PFSK-1 (cell line): ENCODE measurements at regions not wholly inside any gene's neighbourhood (a gene's known extent, or its start where the extent isn't known, plus 50 kb on each side); places are given as distances from the start of the nearest gene placed in this dataset.

Experiments used
- FOXP2 ChIP-seq: optimal IDR thresholded peaks from 2 replicates; pipeline ENCODE3; 2011; ENCODE audit warnings: borderline replicate concordance, control low read depth, inconsistent platforms; ENCODE audit not compliant: insufficient read depth; ENCODE audit errors: extremely low read length, extremely low read depth
- POLR2AphosphoS5 ChIP-seq: IDR thresholded peaks from 2 replicates; pipeline ENCODE4 v1.6.1; 2012; ENCODE audit warnings: low read depth, mild to moderate bottlenecking, control low read depth, low read length, moderate library complexity
- SIN3A ChIP-seq: IDR thresholded peaks from 2 replicates; pipeline ENCODE4 v1.6.1; 2012; ENCODE audit warnings: mild to moderate bottlenecking, low read length, moderate library complexity, borderline replicate concordance; ENCODE audit not compliant: insufficient read depth
- TAF1 ChIP-seq: IDR thresholded peaks from 2 replicates; pipeline ENCODE4 v1.6.1; 2012; ENCODE audit warnings: low read length, control low read depth, borderline replicate concordance; ENCODE audit not compliant: insufficient read depth
- TF ChIP-seq, protein P1 (sequence below), 2 experiments: IDR thresholded peaks; 2 replicates each; pipeline versions ENCODE4 v1.6.1 to v1.8.0; 2011 to 2012; ENCODE audit warnings: low read depth in 2 of 2, low read length in 2 of 2, control low read depth in 1 of 2, inconsistent platforms in 1 of 2, mild to moderate bottlenecking in 1 of 2, moderate library complexity in 1 of 2; ENCODE audit not compliant: insufficient read depth in 1 of 2

DNA sequence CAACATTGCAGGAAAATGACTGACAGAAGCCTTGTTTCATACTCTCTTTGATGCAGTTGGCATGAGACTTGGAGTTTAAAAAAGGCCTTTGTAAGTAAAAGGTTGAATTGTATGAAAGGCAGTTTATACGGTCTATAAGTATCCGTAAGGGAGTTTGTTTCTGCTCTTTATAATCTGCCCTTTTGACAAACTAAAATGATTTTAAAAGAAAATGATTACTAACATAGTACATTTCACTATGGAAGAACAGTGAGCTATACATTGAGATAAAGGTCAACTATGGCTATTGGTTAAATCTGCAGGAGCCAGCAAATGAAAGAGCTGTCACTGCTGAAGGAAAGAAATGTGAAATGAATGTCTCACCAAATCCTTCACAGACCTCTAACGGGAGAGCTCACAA is 296.1 kb upstream of the SLITRK6 start:
- TF ChIP-seq TAF1 (no peak), SIN3A (no peak), POLR2AphosphoS5 (no peak), FOXP2 (no peak)
- TF ChIP-seq, protein P1, sequence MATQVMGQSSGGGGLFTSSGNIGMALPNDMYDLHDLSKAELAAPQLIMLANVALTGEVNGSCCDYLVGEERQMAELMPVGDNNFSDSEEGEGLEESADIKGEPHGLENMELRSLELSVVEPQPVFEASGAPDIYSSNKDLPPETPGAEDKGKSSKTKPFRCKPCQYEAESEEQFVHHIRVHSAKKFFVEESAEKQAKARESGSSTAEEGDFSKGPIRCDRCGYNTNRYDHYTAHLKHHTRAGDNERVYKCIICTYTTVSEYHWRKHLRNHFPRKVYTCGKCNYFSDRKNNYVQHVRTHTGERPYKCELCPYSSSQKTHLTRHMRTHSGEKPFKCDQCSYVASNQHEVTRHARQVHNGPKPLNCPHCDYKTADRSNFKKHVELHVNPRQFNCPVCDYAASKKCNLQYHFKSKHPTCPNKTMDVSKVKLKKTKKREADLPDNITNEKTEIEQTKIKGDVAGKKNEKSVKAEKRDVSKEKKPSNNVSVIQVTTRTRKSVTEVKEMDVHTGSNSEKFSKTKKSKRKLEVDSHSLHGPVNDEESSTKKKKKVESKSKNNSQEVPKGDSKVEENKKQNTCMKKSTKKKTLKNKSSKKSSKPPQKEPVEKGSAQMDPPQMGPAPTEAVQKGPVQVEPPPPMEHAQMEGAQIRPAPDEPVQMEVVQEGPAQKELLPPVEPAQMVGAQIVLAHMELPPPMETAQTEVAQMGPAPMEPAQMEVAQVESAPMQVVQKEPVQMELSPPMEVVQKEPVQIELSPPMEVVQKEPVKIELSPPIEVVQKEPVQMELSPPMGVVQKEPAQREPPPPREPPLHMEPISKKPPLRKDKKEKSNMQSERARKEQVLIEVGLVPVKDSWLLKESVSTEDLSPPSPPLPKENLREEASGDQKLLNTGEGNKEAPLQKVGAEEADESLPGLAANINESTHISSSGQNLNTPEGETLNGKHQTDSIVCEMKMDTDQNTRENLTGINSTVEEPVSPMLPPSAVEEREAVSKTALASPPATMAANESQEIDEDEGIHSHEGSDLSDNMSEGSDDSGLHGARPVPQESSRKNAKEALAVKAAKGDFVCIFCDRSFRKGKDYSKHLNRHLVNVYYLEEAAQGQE (IDR thresholded peaks at IDR 0.05; ENCODE audit: insufficient read depth in 1 of 2, low read depth in 2 of 2, low read length in 2 of 2): no peak

DNA sequence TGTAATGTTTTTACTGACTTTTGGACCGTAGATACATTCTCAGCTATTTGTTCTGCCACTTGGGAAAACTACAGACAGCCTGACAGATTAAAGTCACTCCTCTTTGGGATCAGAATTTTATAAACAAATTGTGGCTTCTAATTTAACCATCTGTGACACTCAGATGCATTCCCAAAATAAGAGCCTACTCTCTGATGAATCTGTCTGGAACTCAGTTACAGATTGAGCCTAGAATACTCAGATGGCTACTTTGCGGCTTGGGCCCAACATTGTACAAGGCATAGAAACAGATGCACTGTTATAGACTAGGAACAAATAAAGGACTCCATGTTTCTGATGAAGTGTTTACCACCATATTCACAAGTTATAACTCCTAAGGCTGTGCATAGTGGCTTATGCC is 291.0 kb upstream of the SLITRK6 start:
- TF ChIP-seq TAF1 (no peak), FOXP2 (no peak)

DNA sequence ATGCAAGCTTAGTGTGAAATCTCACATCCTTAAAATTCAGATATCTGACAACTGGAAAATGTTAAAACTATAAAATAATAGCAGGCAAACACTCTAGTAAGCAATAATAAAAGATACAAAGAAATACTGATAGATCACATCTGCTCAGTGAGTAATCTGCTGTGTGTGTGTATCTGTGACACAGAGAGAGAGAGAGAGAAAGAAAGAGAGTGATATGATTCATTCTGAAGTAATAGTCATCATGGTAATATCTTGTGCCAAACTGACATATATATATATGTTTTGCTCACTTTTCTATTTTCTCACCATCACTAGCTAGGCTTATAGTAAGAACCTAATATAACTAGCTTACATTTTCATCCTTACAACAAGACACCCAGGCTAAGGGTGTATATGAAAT is 288.0 kb upstream of the SLITRK6 start:
- TF ChIP-seq, protein P1 (IDR thresholded peaks at IDR 0.05; ENCODE audit: insufficient read depth in 1 of 2, low read depth in 2 of 2, low read length in 2 of 2): no peak
- TF ChIP-seq FOXP2 (no peak), POLR2AphosphoS5 (no peak), SIN3A (no peak), TAF1 (no peak)

DNA sequence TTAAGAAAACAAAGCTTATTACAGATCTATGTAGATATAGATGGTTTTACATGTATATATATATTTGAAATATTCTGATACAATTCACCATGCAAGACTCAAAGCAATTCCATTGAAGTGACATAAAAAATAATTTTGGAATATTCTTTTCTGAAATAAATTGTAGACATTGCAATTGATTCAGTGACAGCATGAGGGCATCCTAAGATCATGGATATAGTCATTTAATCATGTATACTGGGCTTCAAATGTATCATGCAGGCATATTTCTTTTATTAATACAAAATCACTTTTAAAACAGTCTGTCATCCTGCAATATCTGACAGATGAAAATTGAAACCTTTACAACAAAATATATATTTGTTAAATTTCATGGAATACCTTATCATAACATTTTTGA is 286.7 kb upstream of the SLITRK6 start:
- TF ChIP-seq SIN3A: no peak
- no peak for TF ChIP-seq FOXP2

DNA sequence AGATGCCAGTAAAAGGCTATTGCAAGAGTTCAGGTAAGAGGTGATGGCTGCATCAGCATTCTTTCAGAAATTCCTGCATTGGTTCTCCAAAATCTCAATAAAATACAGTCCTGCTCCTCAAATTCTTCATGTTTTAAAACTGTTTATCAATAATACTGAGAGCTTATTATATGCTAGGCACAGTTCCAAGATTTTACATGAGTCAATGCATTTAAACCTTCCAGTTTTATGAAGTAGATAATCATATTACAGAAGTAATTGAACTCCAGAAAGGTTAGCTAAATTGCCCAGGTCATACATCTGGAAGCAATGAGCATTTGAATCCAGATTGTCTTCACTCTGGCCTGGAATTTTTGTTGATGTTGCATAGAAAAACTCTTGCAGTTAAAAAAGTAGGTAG is 282.9 kb upstream of the SLITRK6 start:
- no peak for TF ChIP-seq TAF1
- TF ChIP-seq, protein P1 (IDR thresholded peaks at IDR 0.05; ENCODE audit: insufficient read depth in 1 of 2, low read depth in 2 of 2, low read length in 2 of 2): no peak
- no peak for TF ChIP-seq POLR2AphosphoS5
- TF ChIP-seq FOXP2: no peak
- no peak for TF ChIP-seq SIN3A

DNA sequence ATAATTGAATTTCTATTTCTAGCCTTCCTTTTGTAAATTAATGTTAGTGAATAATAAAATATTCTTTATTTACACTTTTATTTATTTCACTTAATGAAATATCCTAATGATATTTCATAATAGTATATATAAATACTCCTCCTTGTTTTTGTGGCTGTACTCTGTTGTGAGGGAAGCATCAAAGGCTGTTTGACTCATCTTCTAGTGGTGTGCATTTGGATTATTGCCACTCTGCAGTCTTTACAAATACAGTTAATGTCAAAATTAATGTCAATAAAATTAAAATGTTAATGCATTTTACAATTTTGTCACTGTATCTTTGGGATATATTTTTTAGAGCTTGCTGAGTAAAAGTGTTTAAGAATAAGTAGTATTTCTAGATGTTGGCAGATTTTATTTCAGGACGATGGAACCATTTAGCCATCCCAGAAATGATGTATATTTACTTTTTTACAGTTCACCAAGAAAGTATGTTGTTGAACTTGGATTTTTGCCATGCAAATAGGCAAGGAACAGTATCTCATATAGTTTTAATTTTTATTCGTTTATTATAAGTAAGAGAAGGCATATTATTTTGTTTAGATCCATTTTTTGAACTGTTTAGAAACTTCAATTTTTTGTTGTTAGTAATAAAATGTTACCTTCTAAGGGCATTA is 281.2 kb upstream of the SLITRK6 start:
- no peak for TF ChIP-seq POLR2AphosphoS5
- TF ChIP-seq SIN3A: no peak
- TF ChIP-seq, protein P1 (IDR thresholded peaks at IDR 0.05; ENCODE audit: insufficient read depth in 1 of 2, low read depth in 2 of 2, low read length in 2 of 2): no peak
- no peak for TF ChIP-seq TAF1
